GM23338 (cell line): ENCODE measurements at regions not wholly inside any gene's neighbourhood (a gene's known extent, or its start where the extent isn't known, plus 50 kb on each side); places are given as distances from the start of the nearest gene placed in this dataset.

Source experiments
- CTCF ChIP-seq, 2 experiments: fragments of 200-600 bp in 1 of 2; sonication (generic) in 1 of 2; conservative IDR thresholded peaks; 2 replicates each; pipeline versions ENCODE4 v1.5.1 to v1.6.1; 2016 to 2017; ENCODE audit warnings: antibody characterized with exemption in 2 of 2, low read depth in 2 of 2, mild to moderate bottlenecking in 2 of 2, moderate library complexity in 1 of 2
- EZH2 ChIP-seq: fragments of 200-600 bp; sonication (generic); IDR thresholded peaks from one replicate; pipeline ENCODE4 v1.8.0; 2017; ENCODE audit warnings: antibody characterized with exemption, mild to moderate bottlenecking, low read depth; ENCODE audit not compliant: unreplicated experiment
- EZH2phosphoT487 ChIP-seq: fragments of 200-600 bp; sonication (generic); IDR thresholded peaks from one replicate; pipeline ENCODE4 v1.8.1; 2018; ENCODE audit warnings: antibody characterized with exemption; ENCODE audit not compliant: unreplicated experiment
- JUNB ChIP-seq: IDR thresholded peaks from one replicate; pipeline ENCODE4 v1.6.1; 2016; ENCODE audit warnings: antibody characterized with exemption; ENCODE audit not compliant: unreplicated experiment
- NANOG ChIP-seq: IDR thresholded peaks from 2 replicates; pipeline ENCODE4 v1.6.1; 2016; ENCODE audit warnings: antibody characterized with exemption, borderline replicate concordance
- POLR2AphosphoS5 ChIP-seq: IDR thresholded peaks from 2 replicates; pipeline ENCODE4 v1.6.1; 2016; ENCODE audit warnings: antibody characterized with exemption, low read depth
- REST ChIP-seq: IDR thresholded peaks from one replicate; pipeline ENCODE4 v1.6.1; 2018; ENCODE audit warnings: antibody characterized with exemption; ENCODE audit not compliant: unreplicated experiment
- ZNF331 ChIP-seq: fragments of 250-450 bp; sonication (Bioruptor Pico); IDR thresholded peaks from 2 replicates; pipeline ENCODE4 v1.5.0; 2020; ENCODE audit warnings: low read depth, mild to moderate bottlenecking, moderate library complexity
- TF ChIP-seq, protein P1 (sequence below): fragments of 250-450 bp; sonication (Bioruptor Pico); IDR thresholded peaks from 2 replicates; pipeline ENCODE4 v1.5.0; 2020; ENCODE audit warnings: mild to moderate bottlenecking, moderate library complexity
- TF ChIP-seq, protein P2 (sequence below): IDR thresholded peaks from 2 replicates; pipeline ENCODE4 v1.6.1; 2016; ENCODE audit warnings: antibody characterized with exemption

GRCh38 chr9:6696178-6696577, 50.6 kb upstream of the GLDC start:
- TF ChIP-seq ZNF331 (CRISPR knock-in tag) = no peak
- no peak for TF ChIP-seq CTCF (conservative IDR thresholded peaks at IDR 0.05; ENCODE audit: low read depth in 2 of 2)
- TF ChIP-seq REST = no peak
- no peak for TF ChIP-seq POLR2AphosphoS5
- TF ChIP-seq JUNB = no peak
- TF ChIP-seq EZH2phosphoT487 = no peak
- TF ChIP-seq, protein P1, sequence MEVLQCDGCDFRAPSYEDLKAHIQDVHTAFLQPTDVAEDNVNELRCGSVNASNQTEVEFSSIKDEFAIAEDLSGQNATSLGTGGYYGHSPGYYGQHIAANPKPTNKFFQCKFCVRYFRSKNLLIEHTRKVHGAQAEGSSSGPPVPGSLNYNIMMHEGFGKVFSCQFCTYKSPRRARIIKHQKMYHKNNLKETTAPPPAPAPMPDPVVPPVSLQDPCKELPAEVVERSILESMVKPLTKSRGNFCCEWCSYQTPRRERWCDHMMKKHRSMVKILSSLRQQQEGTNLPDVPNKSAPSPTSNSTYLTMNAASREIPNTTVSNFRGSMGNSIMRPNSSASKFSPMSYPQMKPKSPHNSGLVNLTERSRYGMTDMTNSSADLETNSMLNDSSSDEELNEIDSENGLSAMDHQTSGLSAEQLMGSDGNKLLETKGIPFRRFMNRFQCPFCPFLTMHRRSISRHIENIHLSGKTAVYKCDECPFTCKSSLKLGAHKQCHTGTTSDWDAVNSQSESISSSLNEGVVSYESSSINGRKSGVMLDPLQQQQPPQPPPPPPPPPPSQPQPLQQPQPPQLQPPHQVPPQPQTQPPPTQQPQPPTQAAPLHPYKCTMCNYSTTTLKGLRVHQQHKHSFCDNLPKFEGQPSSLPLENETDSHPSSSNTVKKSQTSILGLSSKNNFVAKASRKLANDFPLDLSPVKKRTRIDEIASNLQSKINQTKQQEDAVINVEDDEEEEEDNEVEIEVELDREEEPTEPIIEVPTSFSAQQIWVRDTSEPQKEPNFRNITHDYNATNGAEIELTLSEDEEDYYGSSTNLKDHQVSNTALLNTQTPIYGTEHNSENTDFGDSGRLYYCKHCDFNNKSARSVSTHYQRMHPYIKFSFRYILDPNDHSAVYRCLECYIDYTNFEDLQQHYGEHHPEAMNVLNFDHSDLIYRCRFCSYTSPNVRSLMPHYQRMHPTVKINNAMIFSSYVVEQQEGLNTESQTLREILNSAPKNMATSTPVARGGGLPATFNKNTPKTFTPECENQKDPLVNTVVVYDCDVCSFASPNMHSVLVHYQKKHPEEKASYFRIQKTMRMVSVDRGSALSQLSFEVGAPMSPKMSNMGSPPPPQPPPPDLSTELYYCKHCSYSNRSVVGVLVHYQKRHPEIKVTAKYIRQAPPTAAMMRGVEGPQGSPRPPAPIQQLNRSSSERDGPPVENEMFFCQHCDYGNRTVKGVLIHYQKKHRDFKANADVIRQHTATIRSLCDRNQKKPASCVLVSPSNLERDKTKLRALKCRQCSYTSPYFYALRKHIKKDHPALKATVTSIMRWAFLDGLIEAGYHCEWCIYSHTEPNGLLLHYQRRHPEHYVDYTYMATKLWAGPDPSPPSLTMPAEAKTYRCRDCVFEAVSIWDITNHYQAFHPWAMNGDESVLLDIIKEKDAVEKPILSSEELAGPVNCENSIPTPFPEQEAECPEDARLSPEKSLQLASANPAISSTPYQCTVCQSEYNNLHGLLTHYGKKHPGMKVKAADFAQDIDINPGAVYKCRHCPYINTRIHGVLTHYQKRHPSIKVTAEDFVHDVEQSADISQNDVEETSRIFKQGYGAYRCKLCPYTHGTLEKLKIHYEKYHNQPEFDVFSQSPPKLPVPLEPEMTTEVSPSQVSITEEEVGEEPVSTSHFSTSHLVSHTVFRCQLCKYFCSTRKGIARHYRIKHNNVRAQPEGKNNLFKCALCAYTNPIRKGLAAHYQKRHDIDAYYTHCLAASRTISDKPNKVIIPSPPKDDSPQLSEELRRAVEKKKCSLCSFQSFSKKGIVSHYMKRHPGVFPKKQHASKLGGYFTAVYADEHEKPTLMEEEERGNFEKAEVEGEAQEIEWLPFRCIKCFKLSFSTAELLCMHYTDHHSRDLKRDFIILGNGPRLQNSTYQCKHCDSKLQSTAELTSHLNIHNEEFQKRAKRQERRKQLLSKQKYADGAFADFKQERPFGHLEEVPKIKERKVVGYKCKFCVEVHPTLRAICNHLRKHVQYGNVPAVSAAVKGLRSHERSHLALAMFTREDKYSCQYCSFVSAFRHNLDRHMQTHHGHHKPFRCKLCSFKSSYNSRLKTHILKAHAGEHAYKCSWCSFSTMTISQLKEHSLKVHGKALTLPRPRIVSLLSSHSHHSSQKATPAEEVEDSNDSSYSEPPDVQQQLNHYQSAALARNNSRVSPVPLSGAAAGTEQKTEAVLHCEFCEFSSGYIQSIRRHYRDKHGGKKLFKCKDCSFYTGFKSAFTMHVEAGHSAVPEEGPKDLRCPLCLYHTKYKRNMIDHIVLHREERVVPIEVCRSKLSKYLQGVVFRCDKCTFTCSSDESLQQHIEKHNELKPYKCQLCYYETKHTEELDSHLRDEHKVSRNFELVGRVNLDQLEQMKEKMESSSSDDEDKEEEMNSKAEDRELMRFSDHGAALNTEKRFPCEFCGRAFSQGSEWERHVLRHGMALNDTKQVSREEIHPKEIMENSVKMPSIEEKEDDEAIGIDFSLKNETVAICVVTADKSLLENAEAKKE (CRISPR knock-in tag) = no peak
- TF ChIP-seq, protein P2, sequence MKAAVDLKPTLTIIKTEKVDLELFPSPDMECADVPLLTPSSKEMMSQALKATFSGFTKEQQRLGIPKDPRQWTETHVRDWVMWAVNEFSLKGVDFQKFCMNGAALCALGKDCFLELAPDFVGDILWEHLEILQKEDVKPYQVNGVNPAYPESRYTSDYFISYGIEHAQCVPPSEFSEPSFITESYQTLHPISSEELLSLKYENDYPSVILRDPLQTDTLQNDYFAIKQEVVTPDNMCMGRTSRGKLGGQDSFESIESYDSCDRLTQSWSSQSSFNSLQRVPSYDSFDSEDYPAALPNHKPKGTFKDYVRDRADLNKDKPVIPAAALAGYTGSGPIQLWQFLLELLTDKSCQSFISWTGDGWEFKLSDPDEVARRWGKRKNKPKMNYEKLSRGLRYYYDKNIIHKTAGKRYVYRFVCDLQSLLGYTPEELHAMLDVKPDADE = no peak
- TF ChIP-seq NANOG = no peak
- TF ChIP-seq EZH2 = no peak
